NCI-H146 (cell line): ENCODE measurements at regions not wholly inside any gene's neighbourhood (a gene's known extent, or its start where the extent isn't known, plus 50 kb on each side); places are given as distances from the start of the nearest gene placed in this dataset.

Experiments used
- DNase-seq: peaks from one replicate; lab custom pipeline; 2025; lab: John Stamatoyannopoulos, UW

DNA sequence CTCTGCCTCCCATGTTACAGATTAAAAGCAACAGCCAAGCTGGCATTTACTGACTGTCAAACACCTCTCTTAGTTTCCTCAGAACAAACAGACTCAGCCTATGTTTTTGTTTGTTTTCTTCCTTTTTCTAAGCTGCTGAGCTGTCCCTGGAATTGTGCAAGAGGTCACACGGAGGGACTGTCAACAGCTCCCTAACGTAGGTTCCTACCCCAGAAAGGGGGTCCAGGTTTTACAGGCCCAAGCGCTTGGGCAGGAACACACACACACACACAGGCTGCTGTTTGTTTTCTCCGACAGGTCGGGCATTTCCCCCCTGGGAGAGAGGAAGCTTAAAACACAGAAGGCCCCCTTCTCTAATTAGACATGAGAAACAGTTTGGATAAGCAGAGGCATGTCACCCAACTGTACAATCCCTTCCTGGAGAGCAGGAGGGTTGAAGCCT is 739.6 kb upstream of the TBX3 start:
- DNase-seq, result no peak

DNA sequence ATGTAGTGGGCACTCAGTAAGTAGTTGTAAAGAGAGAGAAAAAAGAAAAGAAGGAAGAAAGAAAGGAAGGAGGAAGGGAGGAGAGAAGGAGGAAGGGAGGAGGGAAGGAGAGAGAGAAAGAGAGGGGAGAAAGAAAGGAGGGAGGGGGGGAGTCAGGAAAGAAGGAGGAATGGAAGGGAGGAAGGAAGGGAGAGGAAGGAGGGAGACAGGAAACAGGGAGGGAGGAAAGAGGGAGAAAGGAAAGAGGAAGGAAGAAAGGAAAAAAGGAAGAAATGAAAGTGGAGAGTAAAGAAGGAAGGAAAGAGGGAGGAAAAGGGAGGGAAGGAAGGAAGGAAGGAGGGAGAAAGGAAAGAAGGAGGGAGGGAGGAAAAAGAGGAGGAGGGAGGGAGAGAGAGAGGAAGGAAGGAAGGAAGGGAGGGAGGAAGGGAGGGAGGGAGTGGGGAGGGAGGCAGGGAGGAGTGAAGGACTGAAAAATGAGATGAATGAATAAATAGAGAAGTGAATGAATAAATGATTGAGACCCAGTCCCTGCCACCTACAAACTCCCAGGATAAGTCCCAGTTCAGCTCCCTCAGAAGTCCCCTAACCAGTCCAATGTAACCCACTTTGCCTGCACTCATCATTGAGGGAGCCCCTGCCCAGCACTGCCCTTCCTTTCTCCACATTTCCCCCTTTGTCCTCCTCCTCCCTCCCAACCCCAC is 739.0 kb upstream of the TBX3 start:
- no peak for DNase-seq

DNA sequence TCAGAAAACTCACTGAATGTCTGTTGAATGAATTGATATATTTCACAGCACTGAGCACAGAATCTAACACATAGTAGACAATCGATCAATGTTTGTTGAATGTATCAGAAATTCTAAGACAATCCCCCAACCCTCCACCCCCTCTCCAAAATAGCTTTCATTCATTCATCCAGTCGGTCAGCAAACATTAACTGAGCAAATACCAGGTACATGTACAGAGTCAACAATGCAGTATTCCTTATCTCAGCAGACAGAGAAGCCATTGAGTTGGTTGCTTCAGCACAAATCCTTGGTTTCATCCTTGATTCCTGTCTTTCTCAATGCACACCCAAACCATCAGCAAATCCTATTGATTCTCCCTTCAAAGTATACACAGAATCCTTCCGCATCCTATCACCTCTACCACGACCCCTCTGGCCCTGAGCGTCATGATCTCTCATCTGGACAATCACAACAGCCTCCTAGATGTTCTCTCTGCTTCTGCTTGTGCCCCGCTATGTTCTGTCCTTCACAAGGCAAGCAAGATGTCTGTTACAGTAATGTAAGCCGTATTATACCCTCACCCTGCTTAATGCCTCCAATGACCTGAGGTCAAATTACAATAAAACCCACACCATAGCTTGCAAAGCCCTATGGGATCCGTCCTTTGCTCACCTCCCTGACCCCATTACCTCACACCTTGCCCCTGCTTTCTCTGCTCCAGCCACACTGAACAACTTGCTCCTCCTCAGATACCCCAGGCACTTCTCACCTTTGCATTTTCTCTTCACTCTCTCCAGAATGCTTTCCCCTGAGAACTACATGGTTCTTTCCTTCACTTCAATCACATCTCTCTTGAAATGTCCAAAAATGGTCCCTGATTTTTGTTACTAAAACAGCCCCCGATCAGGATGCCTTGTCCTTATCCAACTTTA is 738.1 kb upstream of the TBX3 start:
- DNase-seq, result no peak

DNA sequence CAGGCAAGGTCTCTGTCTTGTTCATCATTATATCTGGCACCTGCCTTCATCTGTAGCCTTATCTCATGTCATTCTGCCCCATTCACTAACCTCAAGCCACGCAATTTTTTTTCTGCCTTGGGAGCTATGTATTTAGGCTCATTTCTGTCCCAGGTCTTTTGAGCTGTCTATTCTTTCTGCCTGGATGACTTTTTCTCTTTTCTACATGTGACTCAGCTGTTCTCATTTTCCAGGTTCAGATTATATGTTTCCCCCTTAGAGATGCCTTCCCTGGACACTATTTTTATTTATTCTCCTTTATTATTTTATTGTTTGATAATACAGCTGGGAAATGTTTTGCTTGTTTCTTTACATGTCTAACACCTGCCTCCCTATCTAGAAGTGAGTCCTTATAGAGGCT is 737.4 kb upstream of the TBX3 start:
- no peak for DNase-seq

DNA sequence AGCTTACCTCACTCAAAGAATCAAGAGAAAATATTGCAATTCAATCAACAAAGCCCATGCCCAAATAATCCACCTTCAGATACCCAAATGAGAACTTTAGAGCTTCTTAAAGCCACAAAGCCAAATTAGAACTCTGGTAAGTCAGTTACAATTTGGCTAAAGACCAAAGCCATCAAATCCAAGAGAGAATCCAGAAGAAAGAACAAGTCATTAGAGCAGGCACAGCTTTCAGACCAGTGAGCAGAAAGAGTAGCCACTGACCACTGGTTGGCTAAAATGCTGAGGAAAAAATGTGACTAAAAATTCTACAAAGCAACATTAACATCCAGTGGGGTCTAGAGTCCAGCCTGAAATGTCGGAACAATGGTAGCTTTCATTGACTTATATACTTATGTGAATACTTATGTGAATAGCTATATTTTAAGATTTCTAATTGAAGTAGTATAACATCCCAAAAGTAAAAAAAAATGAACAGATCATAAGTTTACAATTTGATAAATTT is 735.2 kb upstream of the TBX3 start:
- DNase-seq, result no peak

DNA sequence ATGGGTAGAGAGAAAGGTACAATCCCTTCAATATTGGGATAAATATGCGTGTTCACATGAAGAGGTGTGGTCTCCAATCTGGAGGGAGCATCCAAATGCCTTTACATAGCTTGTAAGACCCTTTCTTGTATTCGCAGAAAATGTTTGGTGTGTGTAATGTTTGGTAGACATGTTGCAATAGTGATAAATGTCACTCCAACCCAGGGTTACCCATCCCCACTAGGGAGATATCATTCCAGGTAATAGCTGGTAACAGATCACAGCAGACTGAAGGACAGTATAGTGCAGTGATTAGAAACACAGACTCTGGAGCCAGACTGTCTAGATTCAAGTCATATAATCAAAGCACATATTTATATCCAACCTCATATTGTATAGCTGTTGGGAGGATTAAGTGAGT is 733.6 kb upstream of the TBX3 start:
- DNase-seq, result no peak

DNA sequence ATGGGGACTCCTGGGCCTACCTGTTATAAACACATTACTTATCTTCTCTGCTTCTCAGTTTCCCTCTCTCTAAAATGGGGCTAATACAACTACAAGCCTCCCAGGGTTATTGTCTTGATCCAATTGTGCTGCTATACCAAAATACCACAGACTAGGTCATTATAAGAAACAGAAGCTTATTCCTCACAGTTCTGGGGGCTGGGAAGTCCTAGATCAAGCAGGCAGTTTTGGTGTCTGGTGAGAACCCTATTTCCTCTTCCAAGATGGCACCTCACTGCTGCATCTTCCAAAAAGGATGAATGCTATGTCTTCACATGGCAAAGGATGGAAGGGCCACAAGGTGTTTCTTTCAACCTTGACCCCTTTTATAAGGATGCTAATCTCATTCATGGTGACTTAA is 732.9 kb upstream of the TBX3 start:
- no peak for DNase-seq

DNA sequence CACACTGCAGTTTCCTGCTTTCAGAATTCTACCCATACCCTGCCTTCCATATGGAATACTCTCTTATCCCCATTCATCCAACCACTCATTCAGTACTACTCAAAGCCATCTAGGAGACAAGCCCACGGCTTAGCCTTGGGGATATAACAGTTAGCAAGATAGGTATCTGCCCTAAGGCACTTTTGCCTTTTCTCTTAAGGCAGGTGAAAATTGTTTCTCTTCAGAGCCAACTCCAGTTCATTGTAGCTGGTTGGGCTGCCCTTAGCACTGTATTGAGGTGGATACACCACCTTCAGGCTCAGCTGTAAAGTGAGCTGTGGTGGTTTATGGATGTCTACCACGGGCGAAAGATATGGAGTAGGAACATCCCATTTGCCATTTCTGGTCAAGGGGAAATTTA is 729.7 kb upstream of the TBX3 start:
- no peak for DNase-seq

DNA sequence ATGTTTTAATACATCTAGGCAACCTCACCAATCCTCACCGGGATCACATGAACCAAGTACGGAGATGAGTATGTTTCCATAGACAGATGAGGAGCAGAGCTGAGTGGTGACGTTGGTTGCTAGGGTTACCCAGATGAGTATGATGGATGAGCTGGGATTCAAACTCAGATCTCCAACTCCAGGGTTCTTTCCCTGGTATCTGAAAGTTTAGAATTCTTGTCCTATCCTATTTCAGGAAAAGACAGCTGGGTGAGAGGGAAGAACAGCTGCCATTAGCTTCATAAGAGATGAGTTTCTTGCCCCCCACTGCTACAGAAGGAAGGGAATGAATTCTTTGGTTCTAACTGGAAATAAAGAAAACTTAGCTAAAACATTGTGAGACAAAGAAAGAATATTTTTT is 728.9 kb upstream of the TBX3 start:
- no peak for DNase-seq

DNA sequence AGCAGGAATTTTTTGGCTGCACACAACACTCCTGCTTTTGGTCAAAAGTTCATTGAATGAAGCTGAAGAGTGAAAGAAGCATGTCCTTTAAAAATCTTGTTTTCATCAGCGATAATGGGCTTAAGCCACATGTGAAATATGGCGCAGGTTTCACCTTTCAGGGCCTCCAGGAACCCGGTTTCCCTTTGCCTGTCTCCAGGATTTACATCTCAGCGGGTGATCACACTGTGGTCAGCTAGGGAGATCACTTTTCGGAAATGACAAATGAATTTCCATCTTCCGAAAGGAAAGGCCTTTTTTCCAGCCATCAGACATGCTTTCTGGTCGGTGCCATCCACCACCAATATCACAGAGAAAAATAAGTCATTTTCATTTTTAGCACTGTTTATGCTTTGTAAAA is 727.1 kb upstream of the TBX3 start:
- DNase-seq, result no peak

DNA sequence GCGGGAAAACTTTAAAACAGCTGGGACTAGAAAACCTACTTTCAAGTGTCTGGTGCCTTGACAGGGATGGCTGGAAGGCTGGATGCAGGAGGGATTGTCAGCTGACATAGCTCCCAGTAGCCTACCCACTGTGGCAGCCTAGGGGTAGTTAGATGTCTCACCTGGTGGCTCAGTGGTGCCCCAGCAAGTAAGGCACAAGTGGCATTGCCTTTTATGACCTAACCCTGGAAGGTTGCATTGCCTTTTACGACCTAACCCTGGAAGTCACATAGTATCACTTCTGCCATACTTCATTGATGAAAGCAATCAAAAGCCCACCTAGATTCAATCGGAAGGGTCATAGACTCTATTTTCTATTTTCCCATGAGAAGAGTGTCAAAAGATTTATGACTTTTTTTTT is 724.7 kb upstream of the TBX3 start:
- DNase-seq, result no peak

DNA sequence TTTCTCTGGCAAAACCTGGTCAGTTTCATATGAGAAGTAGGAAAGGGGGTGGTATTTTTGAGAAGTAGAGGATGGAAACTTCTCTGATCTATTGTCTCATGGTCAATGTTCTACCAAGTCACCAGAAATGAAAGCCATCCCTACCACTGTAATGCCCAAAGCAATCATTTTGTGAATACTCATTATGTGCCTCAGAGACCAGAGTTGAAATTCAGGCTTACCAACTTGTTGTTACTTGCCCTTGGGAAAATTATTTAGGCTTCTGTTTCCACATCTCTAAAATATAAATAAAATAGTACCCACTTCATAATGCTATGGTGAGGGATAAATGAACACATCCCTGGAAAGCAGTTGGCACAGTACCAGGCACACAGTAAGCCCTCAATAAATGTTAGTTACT is 723.7 kb upstream of the TBX3 start:
- DNase-seq, result no peak

DNA sequence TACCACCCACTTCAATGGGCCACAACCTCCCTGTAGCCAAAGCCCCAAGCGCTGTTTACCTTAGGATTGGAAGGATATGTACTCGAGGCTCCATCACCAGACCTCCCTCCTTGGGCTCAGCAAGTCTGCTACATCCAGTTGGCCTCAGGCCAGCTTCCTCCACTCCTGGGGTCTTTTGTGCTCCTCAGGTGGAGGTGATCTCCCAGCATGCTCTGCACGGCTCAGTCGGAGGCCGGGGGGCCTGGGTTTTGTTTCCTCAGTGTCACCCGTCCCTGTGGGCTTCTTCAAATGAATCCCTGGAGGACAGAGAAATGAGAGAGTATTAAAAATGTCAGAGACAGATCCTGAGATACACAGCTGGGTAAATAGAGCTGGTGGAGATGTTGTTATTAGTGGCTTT is 723.1 kb upstream of the TBX3 start:
- DNase-seq, result no peak

DNA sequence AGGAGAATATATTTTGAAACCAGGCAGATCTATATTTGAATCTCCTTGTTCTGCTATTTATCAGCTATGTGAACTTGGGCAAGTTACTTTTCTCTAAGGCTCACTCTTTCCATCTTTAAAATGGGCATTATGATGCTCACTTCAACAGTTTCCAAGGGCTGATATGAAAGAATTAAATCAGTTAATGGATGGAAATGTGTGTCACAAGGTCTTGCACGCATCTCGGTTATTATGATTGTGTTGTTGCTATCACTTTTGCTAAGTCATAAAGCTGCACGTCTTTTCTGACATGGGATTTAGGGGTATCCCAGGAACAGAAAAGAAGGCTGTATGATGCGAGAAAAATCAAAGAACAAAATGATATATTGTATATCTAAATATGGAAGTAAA is 721.5 kb upstream of the TBX3 start:
- DNase-seq, result no peak

DNA sequence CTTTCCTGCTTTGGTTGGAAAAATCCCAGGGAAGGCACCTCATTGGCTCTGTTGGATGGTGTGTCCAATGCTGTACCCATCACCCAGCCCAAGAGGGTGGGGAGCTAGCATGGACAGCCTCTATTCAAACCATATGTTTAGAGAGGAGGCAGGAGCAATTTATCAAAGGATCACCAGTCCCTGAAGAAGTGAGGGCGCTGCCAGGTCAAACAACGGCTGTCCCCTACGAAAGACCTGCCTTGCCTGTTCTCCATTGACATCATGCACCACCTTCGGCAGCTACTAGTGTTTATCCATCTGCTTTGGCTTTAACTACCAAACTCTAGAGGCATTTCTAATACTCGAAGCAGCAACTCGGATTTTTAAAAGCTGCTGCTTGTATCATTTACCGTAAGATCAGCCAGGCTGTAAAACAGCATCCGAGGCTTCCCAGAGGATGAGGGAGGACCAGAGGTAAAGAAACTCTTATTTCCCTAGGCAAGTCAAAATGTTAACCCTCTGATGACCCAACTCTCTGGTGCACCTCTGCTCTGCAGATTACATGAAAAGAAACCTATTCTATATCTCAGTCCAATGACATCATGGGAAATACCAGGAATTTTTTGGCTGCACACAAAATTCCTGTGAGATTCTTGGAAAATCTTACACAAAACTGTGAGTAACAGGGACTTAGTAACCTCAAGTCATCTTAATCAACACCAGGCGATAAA is 720.9 kb upstream of the TBX3 start:
- DNase-seq, result no peak

DNA sequence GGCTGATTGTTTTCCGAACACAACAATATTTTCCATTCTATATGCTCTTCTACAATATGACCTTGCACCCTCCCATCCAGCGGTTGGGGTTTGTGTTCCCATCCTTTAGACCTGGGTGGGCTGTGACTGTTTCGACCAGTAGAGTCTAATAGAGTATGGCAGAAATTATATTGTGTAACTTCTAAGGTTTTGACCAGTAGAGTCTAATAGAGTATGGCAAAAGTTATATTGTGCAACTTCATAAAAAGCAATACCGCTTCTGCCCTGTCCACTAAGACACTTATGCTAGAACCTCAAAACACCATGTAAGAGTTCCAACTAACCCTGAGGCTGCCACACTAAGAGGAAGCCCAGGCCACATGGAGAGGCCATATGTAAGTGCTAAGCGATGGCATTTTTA is 719.7 kb upstream of the TBX3 start:
- DNase-seq, result no peak

DNA sequence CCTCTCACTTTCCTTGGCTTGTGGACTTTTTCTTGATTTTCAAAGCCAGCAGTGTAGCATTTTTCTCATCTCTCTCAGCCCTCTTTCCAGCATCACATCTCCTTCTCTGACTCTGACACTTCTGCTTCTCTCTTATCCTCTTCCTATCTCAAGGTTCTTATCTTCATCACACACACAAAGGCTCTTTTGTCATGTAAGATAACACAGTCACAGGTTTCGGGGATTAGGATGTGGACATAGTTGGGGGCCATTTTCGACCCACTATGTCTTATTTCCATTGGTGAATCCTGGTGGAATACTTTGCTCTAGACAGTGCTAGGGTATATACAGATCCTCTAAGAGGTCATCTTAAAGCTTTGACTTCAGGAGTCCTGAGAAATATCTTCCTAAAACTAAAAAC is 719.3 kb upstream of the TBX3 start:
- DNase-seq, result no peak

DNA sequence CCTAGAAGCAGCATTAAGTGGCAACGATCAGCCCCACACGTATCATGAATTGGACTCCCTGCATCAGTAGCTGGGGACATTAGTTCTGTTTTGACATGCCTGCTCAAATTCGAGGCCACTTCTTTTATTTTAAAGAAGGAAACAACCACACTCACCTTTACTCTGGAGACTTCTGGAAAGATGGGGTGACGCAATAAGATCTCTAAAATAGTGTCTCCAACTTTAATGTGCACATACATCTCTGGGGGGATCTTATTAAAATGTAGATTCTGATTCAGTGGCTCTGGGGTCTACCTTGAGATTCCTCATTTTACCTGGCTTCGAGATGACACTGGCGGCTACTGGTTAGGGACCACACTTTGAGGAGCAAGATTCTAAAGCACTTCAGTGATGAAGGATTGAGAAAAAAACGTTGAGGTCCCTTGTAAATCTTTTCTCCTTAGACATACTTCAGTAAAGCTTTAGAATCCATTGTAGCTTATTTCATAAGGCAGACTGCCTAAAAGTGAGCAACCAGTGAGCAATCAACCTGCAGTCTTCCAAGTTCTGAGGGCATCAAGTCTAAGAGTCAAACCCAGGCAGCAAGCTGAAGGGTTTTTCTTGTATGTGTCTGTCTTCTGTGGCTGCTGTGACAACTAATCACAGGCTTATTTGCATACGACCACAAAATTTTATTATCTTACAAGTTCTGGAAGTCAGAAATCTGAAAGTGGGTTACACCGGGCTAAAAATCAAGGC is 718.6 kb upstream of the TBX3 start:
- DNase-seq, result no peak

DNA sequence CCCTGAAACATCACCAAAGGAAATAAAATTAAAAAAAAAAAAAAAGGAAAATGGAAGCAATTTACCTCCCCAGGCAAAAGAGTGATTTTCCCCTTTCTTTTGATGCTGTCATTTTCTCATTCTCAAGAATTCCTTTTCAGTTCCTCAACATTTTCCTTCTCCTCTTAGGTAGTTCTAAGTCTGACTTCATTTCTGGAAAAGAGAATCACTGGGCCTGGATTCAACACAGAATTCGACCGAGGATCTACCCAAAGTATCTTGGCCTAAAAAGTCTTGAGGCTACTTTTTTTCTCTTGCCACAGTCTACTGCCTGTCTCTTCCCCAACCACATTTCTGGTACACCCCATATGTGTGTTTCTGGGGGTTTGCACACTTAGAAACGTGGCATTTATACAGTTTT is 717.8 kb upstream of the TBX3 start:
- DNase-seq, result no peak

DNA sequence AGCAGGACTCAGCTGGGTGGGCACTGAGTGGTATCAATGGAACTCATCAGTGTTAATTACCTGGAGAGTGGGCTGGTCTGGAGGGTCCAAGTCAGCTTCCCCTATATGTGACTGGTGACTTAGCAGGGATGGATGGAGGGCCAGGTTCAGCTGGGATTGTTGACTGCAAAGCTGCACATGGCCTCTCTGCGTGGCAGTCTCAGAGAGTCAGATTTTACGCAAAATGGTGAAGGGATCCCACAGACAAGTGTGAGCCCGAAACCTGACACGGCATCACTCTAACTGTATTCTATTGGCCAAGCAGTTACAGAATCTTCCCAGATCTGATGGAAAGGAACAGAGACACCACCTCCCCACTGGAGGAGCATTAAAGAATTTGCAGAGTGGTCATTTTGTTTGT is 716.0 kb upstream of the TBX3 start:
- DNase-seq, result no peak

DNA sequence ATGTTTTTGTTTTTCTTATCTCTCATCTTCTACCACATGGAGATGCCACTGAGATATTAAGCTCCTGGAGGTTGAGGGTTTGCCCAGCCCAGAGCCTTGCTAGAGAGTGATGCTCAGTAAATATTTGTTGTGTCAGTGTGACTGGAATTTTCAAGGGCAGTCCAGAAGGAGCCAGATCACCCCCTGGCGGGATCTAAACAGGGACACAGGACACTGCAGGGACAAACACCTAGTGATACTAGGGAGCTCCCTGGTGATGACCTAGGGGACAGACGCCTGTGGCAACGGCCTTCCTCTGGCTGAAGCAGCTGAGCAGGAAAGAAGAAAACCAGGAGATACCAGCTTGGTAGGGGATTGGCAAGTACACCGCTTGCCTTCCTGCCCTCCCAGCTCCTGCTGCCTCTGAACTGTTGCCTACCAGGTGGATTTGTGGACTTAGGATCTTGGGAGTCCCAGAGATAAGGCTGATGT is 714.4 kb upstream of the TBX3 start:
- DNase-seq, result no peak

DNA sequence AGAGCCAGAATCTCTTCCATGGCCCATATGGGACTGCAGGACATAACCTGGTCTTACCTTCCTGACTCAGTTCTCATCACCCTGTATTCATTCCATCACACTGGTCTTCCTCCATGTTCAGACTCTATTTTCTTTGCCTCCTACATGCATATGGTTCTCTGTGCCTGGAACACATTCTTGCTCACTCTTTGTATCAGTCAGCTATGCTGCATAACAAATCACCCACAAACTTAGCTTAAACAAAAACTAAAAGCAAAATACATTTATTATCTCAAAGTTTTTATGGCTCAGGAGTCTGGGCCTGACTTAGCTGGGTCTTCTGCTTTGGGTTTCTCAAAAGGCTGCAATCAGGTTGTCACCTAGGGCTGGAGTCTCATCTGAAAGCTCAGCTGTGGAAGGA is 712.6 kb upstream of the TBX3 start:
- DNase-seq, result no peak
